SU-DHL-6 (cell line): ENCODE measurements at regions not wholly inside any gene's neighbourhood (a gene's known extent, or its start where the extent isn't known, plus 50 kb on each side); places are given as distances from the start of the nearest gene placed in this dataset.
"Not testable (repeated sequence)": the region's sequence is repeated elsewhere in the genome, so short reads cannot be mapped to it uniquely, and the experiment has no call there.

Source experiments
- H2AFZ ChIP-seq: fragments of 200-600 bp; sonication (generic); 2 replicates; pipeline ENCODE4 v1.6.1; 2014; ENCODE audit warnings: low read depth, mild to moderate bottlenecking, moderate library complexity, mixed read lengths, antibody characterized with exemption, low read length; ENCODE audit not compliant: severe bottlenecking
- H3F3A ChIP-seq: fragments of 200-600 bp; shearing (Covaris generic); 2 replicates; pipeline ENCODE4 v1.6.0; 2016; ENCODE audit warnings: antibody characterized with exemption, mild to moderate bottlenecking; ENCODE audit not compliant: insufficient read depth
- H3K27ac ChIP-seq: fragments of 200-600 bp; sonication (generic); 2 replicates; pipeline ENCODE4 v1.5.1; 2016; ENCODE audit warnings: low read depth, mild to moderate bottlenecking, low read length, moderate library complexity, mixed read lengths
- H3K27me3 ChIP-seq: fragments of 200-600 bp; sonication (generic), shearing (Covaris generic); 2 replicates; pipeline ENCODE4 v1.6.0; 2014; ENCODE audit warnings: mild to moderate bottlenecking, low read length
- H3K36me3 ChIP-seq: fragments of 200-600 bp; sonication (generic); 2 replicates; pipeline ENCODE4 v1.6.1; 2014; ENCODE audit warnings: mild to moderate bottlenecking, low read length, mixed read lengths
- H3K4me2 ChIP-seq: fragments of 300-600, 200-600 bp; shearing (Covaris generic), sonication (generic); 2 replicates; pipeline ENCODE4 v1.6.0; 2014; ENCODE audit warnings: low read length, low read depth, mild to moderate bottlenecking; ENCODE audit not compliant: poor library complexity, severe bottlenecking
- H3K4me3 ChIP-seq: fragments of 200-600 bp; sonication (generic); 2 replicates; pipeline ENCODE4 v1.5.1; 2014; ENCODE audit warnings: antibody characterized with exemption, low read length, mild to moderate bottlenecking, mixed read lengths; ENCODE audit not compliant: insufficient read depth, poor library complexity, severe bottlenecking
- H3K79me2 ChIP-seq: fragments of 200-600 bp; sonication (generic); 2 replicates; pipeline ENCODE4 v1.6.1; 2014; ENCODE audit warnings: mild to moderate bottlenecking, low read length, moderate library complexity; ENCODE audit not compliant: insufficient read depth
- H3K9ac ChIP-seq: fragments of 200-600 bp; sonication (generic); 2 replicates; pipeline ENCODE4 v1.7.0; 2014; ENCODE audit warnings: mild to moderate bottlenecking, low read length
- H3K9me2 ChIP-seq: fragments of 200-600 bp; sonication (generic); replicated peaks from 2 replicates; pipeline ENCODE4 v1.6.1; 2014; ENCODE audit warnings: low read length; ENCODE audit not compliant: insufficient read depth
- H3K9me3 ChIP-seq: fragments of 200-600 bp; sonication (generic); 2 replicates; pipeline ENCODE4 v1.6.1; 2014; ENCODE audit warnings: low read length, mixed read lengths; ENCODE audit not compliant: insufficient read depth
- H4K20me1 ChIP-seq: fragments of 200-600 bp; sonication (generic); 2 replicates; pipeline ENCODE4 v1.6.1; 2014; ENCODE audit warnings: low read depth, mild to moderate bottlenecking, antibody characterized with exemption, low read length, moderate library complexity, mixed read lengths
- CTCF ChIP-seq: fragments of 200-600 bp; sonication (generic); IDR thresholded peaks from one replicate; pipeline ENCODE4 v1.5.1; 2017; ENCODE audit warnings: antibody characterized with exemption, mild to moderate bottlenecking, low read length, moderate library complexity; ENCODE audit not compliant: insufficient read depth, poor library complexity, severe bottlenecking
- EZH2phosphoT487 ChIP-seq: fragments of 200-600 bp; sonication (generic), shearing (Covaris generic); conservative IDR thresholded peaks from 2 replicates; pipeline ENCODE4 v1.6.1; 2018; ENCODE audit warnings: mild to moderate bottlenecking, antibody characterized with exemption, low read length, moderate library complexity, mixed read lengths

DNA sequence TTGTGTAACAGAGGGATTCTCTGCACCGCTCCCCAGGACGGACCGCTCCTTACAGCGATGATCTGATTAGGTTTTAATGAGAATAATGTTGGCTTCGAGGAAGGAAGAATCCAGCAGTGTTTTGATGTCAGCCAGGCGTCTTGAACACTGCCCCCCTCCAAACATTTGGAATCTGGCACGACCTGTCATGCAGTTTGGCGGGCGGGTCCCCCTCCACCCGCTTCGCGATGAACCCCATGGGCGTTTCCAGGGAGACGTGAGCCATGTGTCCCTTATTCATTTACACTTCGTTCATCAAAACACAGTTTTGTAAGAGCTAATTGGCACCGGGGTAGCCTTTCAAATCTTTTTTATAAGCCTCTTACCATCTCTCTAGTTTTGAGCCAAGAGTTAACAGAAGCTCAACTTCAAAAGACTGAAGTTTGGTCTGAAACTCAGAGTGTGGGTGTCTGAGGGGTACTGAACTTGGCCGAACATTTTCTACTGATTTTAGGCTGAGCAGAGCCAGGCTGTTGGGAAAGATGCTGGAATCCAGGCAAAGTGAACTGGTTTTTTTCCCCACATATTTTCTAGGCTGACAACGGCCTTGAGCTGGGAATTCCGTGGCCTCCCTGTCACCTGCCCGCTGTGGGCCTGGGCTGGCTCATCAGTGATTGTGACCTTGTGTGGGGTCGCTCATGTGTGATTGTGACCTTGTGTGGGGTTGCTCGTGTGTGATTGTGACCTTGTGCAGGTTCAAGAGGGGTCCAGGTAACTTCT, 214.8 kb upstream of the ZNF469 start:
- not testable (repeated sequence) for H3K4me3 ChIP-seq, H3K9me3 ChIP-seq, H3K27me3 ChIP-seq, H3F3A ChIP-seq, H3K27ac ChIP-seq, H3K9me2 ChIP-seq, H3K79me2 ChIP-seq, H3K4me2 ChIP-seq, H3K9ac ChIP-seq, H2AFZ ChIP-seq, H3K36me3 ChIP-seq, H4K20me1 ChIP-seq

DNA sequence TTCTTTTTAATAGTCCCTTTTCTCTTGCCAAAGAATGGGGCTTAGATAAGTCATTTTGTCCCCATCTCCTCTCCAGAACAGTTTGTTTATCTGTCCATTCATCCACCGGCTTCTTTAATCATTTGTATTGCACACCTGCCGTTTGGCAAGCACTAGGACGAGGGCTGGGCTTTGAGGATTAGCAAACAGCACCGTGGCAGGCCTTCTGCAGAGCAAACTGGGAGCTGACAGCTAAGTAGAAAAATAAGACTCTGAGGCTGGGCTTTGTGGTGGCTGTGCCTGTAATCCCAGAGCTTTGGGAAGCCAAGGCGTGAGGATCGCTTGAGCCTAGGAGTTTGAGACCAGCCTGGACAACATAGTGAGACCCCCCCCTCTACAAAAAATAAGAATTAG, 214.2 kb upstream of the ZNF469 start:
- not testable (repeated sequence) for H3K27me3 ChIP-seq, H3K9me2 ChIP-seq, H3K9ac ChIP-seq, H3K79me2 ChIP-seq, H3K27ac ChIP-seq, H4K20me1 ChIP-seq, H3K36me3 ChIP-seq, H2AFZ ChIP-seq, H3K4me3 ChIP-seq, H3K4me2 ChIP-seq, H3K9me3 ChIP-seq, H3F3A ChIP-seq

GRCh38 chr16:88169136-88169830, 213.5 kb upstream of the ZNF469 start:
- H3K4me3 ChIP-seq, H3K9ac ChIP-seq, H3F3A ChIP-seq, H3K79me2 ChIP-seq, H3K4me2 ChIP-seq, H2AFZ ChIP-seq, H3K27me3 ChIP-seq, H3K36me3 ChIP-seq, H3K9me3 ChIP-seq, H4K20me1 ChIP-seq, H3K27ac ChIP-seq, H3K9me2 ChIP-seq: not testable (repeated sequence)

DNA sequence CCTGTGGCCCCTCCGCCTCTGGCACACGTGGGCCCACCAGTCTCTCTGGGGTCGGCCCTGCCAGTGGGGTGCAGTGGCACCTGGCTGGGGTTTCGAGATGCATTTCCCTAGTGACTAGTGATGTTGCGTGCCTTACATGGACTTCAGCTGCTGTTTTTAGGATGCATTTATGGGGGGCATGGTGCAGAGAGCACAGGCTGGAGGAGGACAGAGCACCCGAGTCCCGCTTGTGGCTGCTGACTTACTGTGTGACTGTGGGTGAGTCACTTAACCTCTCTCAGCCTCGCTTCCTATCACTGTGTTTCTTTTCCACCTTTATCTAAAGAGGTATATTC, 213.0 kb upstream of the ZNF469 start:
- H3K36me3 ChIP-seq, H3K9ac ChIP-seq, H3F3A ChIP-seq, H3K27me3 ChIP-seq, H3K4me3 ChIP-seq, H3K4me2 ChIP-seq, H3K79me2 ChIP-seq, H3K27ac ChIP-seq, H4K20me1 ChIP-seq, H2AFZ ChIP-seq, H3K9me2 ChIP-seq, H3K9me3 ChIP-seq: not testable (repeated sequence)

- H3K9me3 ChIP-seq, result no peaks in the 10 kb centered on the region
- no peaks in the 10 kb centered on the region for H4K20me1 ChIP-seq
- no peak overlapping the region for H3K4me2 ChIP-seq
- no peak overlapping the region for H3K4me3 ChIP-seq
- H3K9ac ChIP-seq, result no peak overlapping the region
- H3K9me2 ChIP-seq, result no peaks in the 10 kb centered on the region
- H3F3A ChIP-seq, result no peaks in the 10 kb centered on the region
- H2AFZ ChIP-seq, result no peak overlapping the region
- no peak for TF ChIP-seq CTCF
- no peak for TF ChIP-seq EZH2phosphoT487
- H3K27ac ChIP-seq, result no peak overlapping the region
- no peaks in the 10 kb centered on the region for H3K36me3 ChIP-seq
- no peaks in the 10 kb centered on the region for H3K79me2 ChIP-seq
- H3K27me3 ChIP-seq, result no peaks in the 10 kb centered on the region
These were observed 212.2 kb upstream of the ZNF469 start for GRCh38 chr16:88170528-88170991.

- H3K4me3 ChIP-seq, H3K4me2 ChIP-seq, H3K79me2 ChIP-seq, H3K36me3 ChIP-seq, H2AFZ ChIP-seq, H4K20me1 ChIP-seq, H3K9me3 ChIP-seq, H3K27me3 ChIP-seq, H3K9me2 ChIP-seq, H3K9ac ChIP-seq, H3K27ac ChIP-seq, H3F3A ChIP-seq: not testable (repeated sequence)
These were observed 211.6 kb upstream of the ZNF469 start for GRCh38 chr16:88171126-88171525.

DNA sequence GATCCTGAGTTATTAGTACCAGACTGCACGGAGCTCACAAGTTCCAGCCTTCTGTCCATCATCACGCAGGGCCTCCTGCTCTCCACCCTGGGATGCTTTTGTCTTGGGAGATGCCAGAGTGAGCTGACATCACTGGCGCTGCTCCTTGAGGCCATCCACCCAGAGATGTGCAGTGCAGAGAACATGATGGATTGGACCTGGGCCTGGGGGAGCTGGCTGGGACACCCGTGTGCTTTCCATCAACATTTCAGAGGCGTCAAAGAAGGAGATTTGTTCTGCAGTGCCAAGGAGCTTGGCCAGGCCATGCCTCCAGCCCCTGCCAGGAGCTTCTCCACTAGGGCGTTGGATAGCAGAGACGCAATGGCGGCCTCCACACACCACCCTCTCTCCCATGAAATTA, 206.6 kb upstream of the ZNF469 start:
- H3K4me2 ChIP-seq, H3K9ac ChIP-seq, H3K79me2 ChIP-seq, H3K27ac ChIP-seq, H3K9me2 ChIP-seq, H4K20me1 ChIP-seq, H2AFZ ChIP-seq, H3K36me3 ChIP-seq, H3K27me3 ChIP-seq, H3F3A ChIP-seq, H3K4me3 ChIP-seq, H3K9me3 ChIP-seq: not testable (repeated sequence)
